22Rv1 (cell line): ENCODE measurements at regions not wholly inside any gene's neighbourhood (a gene's known extent, or its start where the extent isn't known, plus 50 kb on each side); places are given as distances from the start of the nearest gene placed in this dataset.

Experiments
- ZFX ChIP-seq: fragments of 450-650 bp; IDR thresholded peaks from 2 replicates; pipeline ENCODE4 v1.6.1; 2017; ENCODE audit warnings: antibody characterized with exemption, borderline replicate concordance
- TF ChIP-seq, protein P1 (sequence below): fragments of 450-650 bp; IDR thresholded peaks from 2 replicates; pipeline ENCODE4 v1.5.1; 2017; ENCODE audit warnings: mild to moderate bottlenecking

DNA sequence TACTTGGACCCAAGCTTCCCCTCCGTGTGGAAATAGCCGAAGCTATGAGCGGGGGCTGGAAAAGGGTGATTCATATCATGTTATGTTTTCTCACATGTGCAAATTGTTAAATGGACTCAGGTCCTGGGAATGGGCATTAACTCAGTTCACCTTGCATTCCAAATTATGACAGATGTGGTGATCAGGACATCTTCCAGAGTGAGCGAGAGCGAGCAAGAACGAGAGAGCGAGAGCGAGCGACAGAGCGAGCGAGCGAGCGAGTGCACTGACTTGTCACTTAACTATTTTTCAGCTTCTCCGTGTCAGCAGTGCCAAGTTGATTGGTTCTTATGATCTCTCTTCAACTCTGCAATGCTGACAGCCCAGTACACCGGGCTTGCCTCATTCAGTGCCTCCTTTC, 437.4 kb upstream of the NRSN1 start:
- TF ChIP-seq, protein P1, sequence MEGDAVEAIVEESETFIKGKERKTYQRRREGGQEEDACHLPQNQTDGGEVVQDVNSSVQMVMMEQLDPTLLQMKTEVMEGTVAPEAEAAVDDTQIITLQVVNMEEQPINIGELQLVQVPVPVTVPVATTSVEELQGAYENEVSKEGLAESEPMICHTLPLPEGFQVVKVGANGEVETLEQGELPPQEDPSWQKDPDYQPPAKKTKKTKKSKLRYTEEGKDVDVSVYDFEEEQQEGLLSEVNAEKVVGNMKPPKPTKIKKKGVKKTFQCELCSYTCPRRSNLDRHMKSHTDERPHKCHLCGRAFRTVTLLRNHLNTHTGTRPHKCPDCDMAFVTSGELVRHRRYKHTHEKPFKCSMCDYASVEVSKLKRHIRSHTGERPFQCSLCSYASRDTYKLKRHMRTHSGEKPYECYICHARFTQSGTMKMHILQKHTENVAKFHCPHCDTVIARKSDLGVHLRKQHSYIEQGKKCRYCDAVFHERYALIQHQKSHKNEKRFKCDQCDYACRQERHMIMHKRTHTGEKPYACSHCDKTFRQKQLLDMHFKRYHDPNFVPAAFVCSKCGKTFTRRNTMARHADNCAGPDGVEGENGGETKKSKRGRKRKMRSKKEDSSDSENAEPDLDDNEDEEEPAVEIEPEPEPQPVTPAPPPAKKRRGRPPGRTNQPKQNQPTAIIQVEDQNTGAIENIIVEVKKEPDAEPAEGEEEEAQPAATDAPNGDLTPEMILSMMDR, result no peak
- no peak for TF ChIP-seq ZFX
